Body of pancreas (tissue), 4 donors: ENCODE measurements at regions not wholly inside any gene's neighbourhood (a gene's known extent, or its start where the extent isn't known, plus 50 kb on each side); places are given as distances from the start of the nearest gene placed in this dataset.

ENCODE experiments used
- ATAC-seq: fragments of 150-250 bp; one replicate; pipeline ENCODE4 v1.9.1; 2016
- DNase-seq, 4 donors: peaks; one replicate each; pipeline ENCODE4 v3.0.0-alpha.2; 2019
- H3K27ac ChIP-seq, 4 donors: fragments of 200-600 bp; sonication (generic); 1 replicate in 3 of 4; 2 replicates in 1 of 4; pipeline versions ENCODE4 v1.5.1 to v1.6.1; 2016 to 2019; ENCODE audit warnings: mild to moderate bottlenecking in 1 of 4, mixed read lengths in 1 of 4, moderate library complexity in 1 of 4
- H3K27me3 ChIP-seq, 2 donors: fragments of 200-600 bp; sonication (generic); one replicate each; pipeline ENCODE4 v1.6.0; 2016; ENCODE audit warnings: mild to moderate bottlenecking in 1 of 2
- H3K36me3 ChIP-seq, 2 donors: fragments of 200-600 bp; sonication (generic); replicated peaks in 1 of 2; 2 replicates each; pipeline ENCODE4 v1.5.1; 2016; ENCODE audit warnings: low read depth in 2 of 2; ENCODE audit not compliant: insufficient read depth in 1 of 2
- H3K4me1 ChIP-seq: fragments of 200-600 bp; sonication (generic); one replicate; pipeline ENCODE4 v1.6.0; 2016
- H3K4me3 ChIP-seq, 2 donors: fragments of 200-600 bp; sonication (generic); 1 replicate in 1 of 2; 2 replicates in 1 of 2; pipeline ENCODE4 v1.5.1; 2016 to 2019
- H3K9me3 ChIP-seq, 3 donors: fragments of 200-600 bp; sonication (generic); 1 replicate in 2 of 3; 2 replicates in 1 of 3; pipeline ENCODE4 v1.5.1; 2016
- CTCF ChIP-seq, 7 experiments: fragments of 450-650 bp in 4 of 7; fragments of 200-600 bp in 3 of 7; sonication (generic) in 3 of 7; IDR thresholded peaks; one replicate each; pipeline ENCODE4 v1.5.1; 2016 to 2019; ENCODE audit warnings: antibody characterized with exemption in 7 of 7
- POLR2A ChIP-seq, 3 donors: fragments of 450-650 bp; IDR thresholded peaks; one replicate each; pipeline ENCODE4 v1.6.1; 2016; ENCODE audit warnings: antibody characterized with exemption in 3 of 3, mild to moderate bottlenecking in 2 of 3
- WGBS, 2 donors: methylation state at CpG; one replicate each; pipeline ENCODE4 v1.1.5; 2017; 5-methylcytosine and 5-hydroxymethylcytosine counted together
- intact Hi-C: fragments of 100-400 bp; cut with DNase I; formaldehyde crosslinking; loops from one replicate; pipeline ENCODE4 v1.15.1; 2023

- Histone ChIP-seq H3K9me3 (no peaks in the 10 kb centered on the region), H3K36me3 (no peaks in the 10 kb centered on the region), H3K27ac (no peak overlapping the region), H3K4me1 (peaks cover 32% of the 10 kb centered on the region), H3K4me3 (no peak overlapping the region), H3K27me3 (no peaks in the 10 kb centered on the region)
- DNase-seq = no peak
- no peak for ATAC-seq
- WGBS, 2 donors = 85 to 87% methylated on average over 8 to 9 of the region's 9 CpGs
- TF ChIP-seq POLR2A (IDR thresholded peaks at IDR 0.05) (no peak), CTCF (IDR thresholded peaks at IDR 0.05) (no peak)
- intact Hi-C loops = no loop called here
Measured at GRCh38 chr20:50280851-50281655, 90.4 kb downstream of the CEBPB start.

DNA sequence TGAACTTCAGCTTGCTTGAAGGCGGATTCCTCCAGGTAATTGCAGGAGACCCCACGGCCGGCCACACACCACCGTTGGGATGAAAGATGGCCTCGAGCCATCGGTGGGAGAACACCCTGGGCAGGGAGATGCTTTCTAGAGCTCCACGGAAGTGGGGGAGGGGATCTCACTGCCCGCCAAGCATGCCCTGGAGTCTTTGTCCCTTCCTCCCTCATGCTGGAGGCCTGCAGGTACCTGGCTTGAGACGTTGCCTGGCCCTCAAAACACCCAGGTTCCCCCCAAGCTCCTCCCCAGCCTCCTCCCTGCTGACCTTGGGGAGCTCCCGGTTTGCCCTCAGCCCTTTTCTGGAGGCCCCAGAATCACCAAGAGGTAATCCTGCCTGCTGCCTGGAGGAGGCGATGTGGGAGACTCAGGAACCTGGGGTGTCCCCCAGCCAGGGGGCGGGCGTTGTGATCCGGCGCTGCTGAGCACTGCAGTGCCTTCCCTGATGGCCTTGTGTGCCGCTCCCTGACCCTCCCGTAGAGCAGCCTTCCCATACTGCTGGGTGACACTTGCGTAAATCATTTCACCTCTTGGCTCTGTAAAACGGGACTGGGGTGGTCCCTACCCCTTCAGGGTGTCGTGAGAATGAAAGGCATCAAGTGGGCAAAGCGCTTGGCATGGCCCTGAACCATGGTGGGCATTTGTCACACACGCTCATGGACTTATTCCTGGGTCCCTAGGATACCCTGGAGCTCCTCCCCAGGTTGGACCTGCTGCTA is 91.4 kb downstream of the CEBPB start:
- peaks cover 32% of the 10 kb centered on the region for H3K4me1 ChIP-seq
- intact Hi-C loops = no loop called here

GRCh38 chr20:50282592-50283241 is 92.1 kb downstream of the CEBPB start:
- 70 to 74% methylated on average over 17 of the region's 17 CpGs for WGBS, 2 donors
- no peaks in the 10 kb centered on the region for H3K27me3 ChIP-seq
- intact Hi-C loops = no loop called here
- DNase-seq (no peak), ATAC-seq (no peak)
- peak overlapping the region in 1 of 4 donors; percentile 53 for H3K27ac ChIP-seq
- no peaks in the 10 kb centered on the region for H3K36me3 ChIP-seq
- no peak overlapping the region for H3K4me3 ChIP-seq
- no peaks in the 10 kb centered on the region for H3K9me3 ChIP-seq
- TF ChIP-seq POLR2A (IDR thresholded peaks at IDR 0.05) (no peak), CTCF (IDR thresholded peaks at IDR 0.05) (no peak)
- H3K4me1 ChIP-seq = peaks cover 31% of the 10 kb centered on the region

More for the DNA sequence above, 91.4 kb downstream of the CEBPB start:
- Histone ChIP-seq H3K9me3 (no peaks in the 10 kb centered on the region), H3K27me3 (no peaks in the 10 kb centered on the region), H3K36me3 (no peaks in the 10 kb centered on the region), H3K4me3 (no peak overlapping the region), H3K27ac (no peak overlapping the region)
- WGBS, 2 donors = 71 to 74% methylated on average over 19 to 22 of the region's 22 CpGs
- TF ChIP-seq POLR2A (IDR thresholded peaks at IDR 0.05) = no peak
- no peak for TF ChIP-seq CTCF (IDR thresholded peaks at IDR 0.05)
- ATAC-seq (no peak), DNase-seq (no peak)

- no peak for DNase-seq
- Histone ChIP-seq H3K36me3 (no peaks in the 10 kb centered on the region), H3K27me3 (no peaks in the 10 kb centered on the region), H3K9me3 (no peaks in the 10 kb centered on the region), H3K4me3 (no peak overlapping the region), H3K4me1 (peaks cover 24% of the 10 kb centered on the region), H3K27ac (peak overlapping the region in 2 of 4 donors; percentile 39 to 53)
- ATAC-seq = no peak
- 61 to 77% methylated on average over 7 of the region's 7 CpGs for WGBS, 2 donors
- TF ChIP-seq CTCF (IDR thresholded peaks at IDR 0.05) (no peak), POLR2A (IDR thresholded peaks at IDR 0.05) (no peak)
- intact Hi-C loops = no loop called here
Measured at GRCh38 chr20:50283370-50283769, 92.7 kb downstream of the CEBPB start.
